ENCODE measurements at regions not wholly inside any gene's neighbourhood (a gene's known extent, or its start where the extent isn't known, plus 50 kb on each side); places are given as distances from the start of the nearest gene placed in this dataset.

DNA sequence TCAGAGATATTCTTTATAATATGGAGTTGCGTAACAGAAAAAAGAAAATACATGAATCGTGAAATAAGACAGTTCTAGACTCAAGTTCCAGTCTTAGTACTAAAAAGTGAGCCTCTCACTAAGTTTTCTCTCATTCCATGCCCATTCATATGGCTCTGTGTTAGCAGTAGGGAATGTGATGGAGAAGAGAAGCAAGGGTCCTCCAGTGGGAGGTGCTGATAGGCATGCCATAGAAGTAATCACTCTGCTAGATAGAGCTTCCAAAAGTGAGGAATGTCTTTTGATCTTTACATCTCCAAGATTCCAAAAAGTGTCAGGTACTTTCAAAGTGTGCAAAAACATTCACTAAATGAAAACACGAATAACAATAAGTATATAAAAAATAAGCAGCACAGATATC is 678.4 kb downstream of the DCDC2C start:
- no peak for TF ChIP-seq YY1 (IDR thresholded peaks at IDR 0.05; ENCODE audit: insufficient read depth, insufficient read length)
- TF ChIP-seq SUZ12 (IDR thresholded peaks at IDR 0.05; ENCODE audit: extremely low read depth, insufficient read depth, insufficient read length): no peak
- no peak for TF ChIP-seq ZNF274 (IDR thresholded peaks at IDR 0.05; ENCODE audit: low read depth, low read length)
